ENCODE measurements at regions not wholly inside any gene's neighbourhood (a gene's known extent, or its start where the extent isn't known, plus 50 kb on each side); places are given as distances from the start of the nearest gene placed in this dataset.

- no peaks in the 10 kb centered on the region for H3K4me1 ChIP-seq
- intact Hi-C loops (cut with DNase I; ENCODE audit: low total_unique reads) = no loop called here
- H3K36me3 ChIP-seq (ENCODE audit: low read depth, missing control alignments) = no peaks in the 10 kb centered on the region
- no peaks in the 10 kb centered on the region for H3K27me3 ChIP-seq
- WGBS, 2 donors = 57 to 69% methylated on average over 4 of the region's 4 CpGs
- H3K9me3 ChIP-seq = no peaks in the 10 kb centered on the region
- H3K27ac ChIP-seq = no peak overlapping the region
- no peak for DNase-seq
- H3K4me3 ChIP-seq = no peak overlapping the region
- no peak for TF ChIP-seq CTCF (IDR thresholded peaks at IDR 0.05)
- TF ChIP-seq POLR2A (IDR thresholded peaks at IDR 0.05) = no peak
Measured at GRCh38 chr2:234761910-234762309, 189.9 kb upstream of the SH3BP4 start.

- no peak overlapping the region for H3K27ac ChIP-seq
- no peaks in the 10 kb centered on the region for H3K36me3 ChIP-seq (ENCODE audit: low read depth, missing control alignments)
- H3K4me3 ChIP-seq = no peak overlapping the region
- TF ChIP-seq POLR2A (IDR thresholded peaks at IDR 0.05) (no peak), CTCF (IDR thresholded peaks at IDR 0.05) (no peak)
- intact Hi-C loops (cut with DNase I; ENCODE audit: low total_unique reads) = no loop called here
- no peaks in the 10 kb centered on the region for H3K27me3 ChIP-seq
- DNase-seq = no peak
- no peaks in the 10 kb centered on the region for H3K9me3 ChIP-seq
- WGBS, 2 donors = 79 to 88% methylated on average over 8 of the region's 8 CpGs
- no peaks in the 10 kb centered on the region for H3K4me1 ChIP-seq
Measured at GRCh38 chr2:234754126-234754525, 197.7 kb upstream of the SH3BP4 start.

GRCh38 chr2:234753701-234754100 lies 198.1 kb upstream of the SH3BP4 start:
- no peak overlapping the region for H3K4me3 ChIP-seq
- H3K9me3 ChIP-seq = no peaks in the 10 kb centered on the region
- no peaks in the 10 kb centered on the region for H3K27me3 ChIP-seq
- H3K27ac ChIP-seq = no peak overlapping the region
- no peak for DNase-seq
- intact Hi-C loops (cut with DNase I; ENCODE audit: low total_unique reads) = no loop called here
- no peaks in the 10 kb centered on the region for H3K4me1 ChIP-seq
- no peaks in the 10 kb centered on the region for H3K36me3 ChIP-seq (ENCODE audit: low read depth, missing control alignments)
- 48 to 64% methylated on average over 4 of the region's 4 CpGs for WGBS, 2 donors
- TF ChIP-seq POLR2A (IDR thresholded peaks at IDR 0.05) (no peak), CTCF (IDR thresholded peaks at IDR 0.05) (no peak)

GRCh38 chr2:234752966-234753365 lies 198.9 kb upstream of the SH3BP4 start:
- Histone ChIP-seq H3K4me3 (no peak overlapping the region), H3K4me1 (no peaks in the 10 kb centered on the region), H3K36me3 (ENCODE audit: low read depth, missing control alignments) (no peaks in the 10 kb centered on the region), H3K9me3 (no peaks in the 10 kb centered on the region), H3K27me3 (no peaks in the 10 kb centered on the region), H3K27ac (no peak overlapping the region)
- no peak for TF ChIP-seq CTCF (IDR thresholded peaks at IDR 0.05)
- no peak for TF ChIP-seq POLR2A (IDR thresholded peaks at IDR 0.05)
- peak; percentile 25 for DNase-seq
- intact Hi-C loops (cut with DNase I; ENCODE audit: low total_unique reads) = no loop called here
- WGBS, 2 donors = 70 to 73% methylated on average over 3 of the region's 3 CpGs

GRCh38 chr2:234751275-234751973 lies 200.4 kb upstream of the SH3BP4 start:
- no peaks in the 10 kb centered on the region for H3K36me3 ChIP-seq (ENCODE audit: low read depth, missing control alignments)
- 64 to 71% methylated on average over 3 of the region's 3 CpGs for WGBS, 2 donors
- TF ChIP-seq POLR2A (IDR thresholded peaks at IDR 0.05) (no peak), CTCF (IDR thresholded peaks at IDR 0.05) (no peak)
- H3K4me3 ChIP-seq = no peak overlapping the region
- intact Hi-C loops (cut with DNase I; ENCODE audit: low total_unique reads) = no loop called here
- no peaks in the 10 kb centered on the region for H3K27me3 ChIP-seq
- H3K4me1 ChIP-seq = no peaks in the 10 kb centered on the region
- no peaks in the 10 kb centered on the region for H3K9me3 ChIP-seq
- no peak overlapping the region for H3K27ac ChIP-seq
- DNase-seq = no peak
